ENCODE measurements at regions not wholly inside any gene's neighbourhood (a gene's known extent, or its start where the extent isn't known, plus 50 kb on each side); places are given as distances from the start of the nearest gene placed in this dataset.

DNA sequence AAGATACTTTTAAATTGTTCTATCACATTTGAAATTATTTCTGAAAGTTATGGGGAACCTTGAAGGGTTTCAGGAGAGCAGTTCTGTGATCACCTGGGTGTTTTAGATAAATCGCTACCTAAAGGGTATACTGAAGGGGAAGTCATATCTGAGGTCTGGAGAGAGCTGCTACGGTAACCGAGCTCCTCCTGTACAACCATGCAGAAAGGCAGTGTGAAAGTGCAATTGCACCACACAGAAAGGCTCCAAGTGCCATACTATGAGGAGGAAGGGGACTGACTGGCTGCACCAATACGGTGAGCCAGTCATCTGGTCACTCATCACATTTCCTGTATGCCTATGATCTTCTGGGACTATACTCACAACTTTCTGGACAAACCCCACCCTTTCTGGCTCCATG lies 241.4 kb upstream of the SLC24A2 start:
- TF ChIP-seq POLR2A (IDR thresholded peaks at IDR 0.05): no peak
- TF ChIP-seq, protein P1, sequence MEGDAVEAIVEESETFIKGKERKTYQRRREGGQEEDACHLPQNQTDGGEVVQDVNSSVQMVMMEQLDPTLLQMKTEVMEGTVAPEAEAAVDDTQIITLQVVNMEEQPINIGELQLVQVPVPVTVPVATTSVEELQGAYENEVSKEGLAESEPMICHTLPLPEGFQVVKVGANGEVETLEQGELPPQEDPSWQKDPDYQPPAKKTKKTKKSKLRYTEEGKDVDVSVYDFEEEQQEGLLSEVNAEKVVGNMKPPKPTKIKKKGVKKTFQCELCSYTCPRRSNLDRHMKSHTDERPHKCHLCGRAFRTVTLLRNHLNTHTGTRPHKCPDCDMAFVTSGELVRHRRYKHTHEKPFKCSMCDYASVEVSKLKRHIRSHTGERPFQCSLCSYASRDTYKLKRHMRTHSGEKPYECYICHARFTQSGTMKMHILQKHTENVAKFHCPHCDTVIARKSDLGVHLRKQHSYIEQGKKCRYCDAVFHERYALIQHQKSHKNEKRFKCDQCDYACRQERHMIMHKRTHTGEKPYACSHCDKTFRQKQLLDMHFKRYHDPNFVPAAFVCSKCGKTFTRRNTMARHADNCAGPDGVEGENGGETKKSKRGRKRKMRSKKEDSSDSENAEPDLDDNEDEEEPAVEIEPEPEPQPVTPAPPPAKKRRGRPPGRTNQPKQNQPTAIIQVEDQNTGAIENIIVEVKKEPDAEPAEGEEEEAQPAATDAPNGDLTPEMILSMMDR (IDR thresholded peaks at IDR 0.05): no peak
- TF ChIP-seq POLR2AphosphoS5 (IDR thresholded peaks at IDR 0.05): no peak

Measured in prostate gland (tissue), 2 donors.